Endodermal cell (in vitro differentiated cells): ENCODE measurements at regions not wholly inside any gene's neighbourhood (a gene's known extent, or its start where the extent isn't known, plus 50 kb on each side); places are given as distances from the start of the nearest gene placed in this dataset.

Experiments
- DNase-seq: peaks from one replicate; pipeline ENCODE4 v3.0.0-alpha.2; 2017
- H3K27ac ChIP-seq: 2 replicates; pipeline ENCODE4 v1.5.1; 2013; ENCODE audit warnings: mild to moderate bottlenecking, low read depth, low read length, moderate library complexity
- H3K27me3 ChIP-seq: 2 replicates; pipeline ENCODE4 v1.6.1; 2013; ENCODE audit warnings: mild to moderate bottlenecking, low read length, moderate library complexity; ENCODE audit not compliant: insufficient read depth, control insufficient read depth, poor library complexity, severe bottlenecking
- H3K36me3 ChIP-seq: 2 replicates; pipeline ENCODE4 v1.7.0; 2013; ENCODE audit warnings: mild to moderate bottlenecking, low read length, moderate library complexity; ENCODE audit not compliant: control insufficient read depth, insufficient read depth
- H3K4me1 ChIP-seq: one replicate; pipeline ENCODE4 v1.7.0; 2013; ENCODE audit warnings: low read length; ENCODE audit not compliant: control insufficient read depth, insufficient read depth
- H3K4me3 ChIP-seq: 2 replicates; pipeline ENCODE4 v1.5.1; 2013; ENCODE audit warnings: mild to moderate bottlenecking, low read length, moderate library complexity
- H3K9ac ChIP-seq: 2 replicates; pipeline ENCODE4 v1.6.1; 2013; ENCODE audit warnings: mild to moderate bottlenecking, low read length, moderate library complexity; ENCODE audit not compliant: poor library complexity, severe bottlenecking; ENCODE audit errors: extremely low read depth
- H3K9me3 ChIP-seq: 2 replicates; pipeline ENCODE4 v1.6.1; 2013; ENCODE audit warnings: mild to moderate bottlenecking, low read length, moderate library complexity; ENCODE audit not compliant: control insufficient read depth
- H3K27ac Mint-ChIP-seq: 2 replicates; pipeline ENCODE4 v1.8.0; 2020; ENCODE audit warnings: mixed read lengths
- H3K27me3 Mint-ChIP-seq: 2 replicates; pipeline ENCODE4 v1.8.0; 2021; ENCODE audit warnings: mild to moderate bottlenecking, mixed read lengths; ENCODE audit not compliant: insufficient read depth
- H3K36me3 Mint-ChIP-seq: 2 replicates; pipeline ENCODE4 v1.8.0; 2020; ENCODE audit warnings: low read depth, mixed read lengths
- H3K4me1 Mint-ChIP-seq: 2 replicates; pipeline ENCODE4 v1.8.0; 2020; ENCODE audit warnings: mixed read lengths
- H3K4me3 Mint-ChIP-seq: 2 replicates; pipeline ENCODE4 v1.8.0; 2020; ENCODE audit warnings: mild to moderate bottlenecking, moderate library complexity, mixed read lengths
- H3K9me3 Mint-ChIP-seq: 2 replicates; pipeline ENCODE4 v1.8.0; 2020; ENCODE audit warnings: mild to moderate bottlenecking, mixed read lengths
- CTCF ChIP-seq: fragments of 200-600 bp; sonication (generic); conservative IDR thresholded peaks from 2 replicates; pipeline ENCODE4 v1.5.0; 2021; ENCODE audit warnings: antibody characterized with exemption, mild to moderate bottlenecking
- WGBS, 2 experiments: methylation state at CpG; one replicate each; pipeline versions ENCODE4 v1.1.5 to v1.1.7; 2013; ENCODE audit warnings: missing lambda C conversion rate in 2 of 2, mixed read lengths in 1 of 2; ENCODE audit not compliant: insufficient coverage in 1 of 2, insufficient read length in 1 of 2; 5-methylcytosine and 5-hydroxymethylcytosine counted together

GRCh38 chr2:12990523-12990922, 273.8 kb downstream of the TRIB2 start:
- TF ChIP-seq CTCF: peak; percentile 47
- WGBS, 2 experiments: 86% methylated on average over 1 of the region's 1 CpG; no CpG with 5 or more reads in 1 of the 2 experiments

GRCh38 chr2:12998685-12999084, 281.9 kb downstream of the TRIB2 start:
- H3K4me3 Mint-ChIP-seq: no peak overlapping the region
- 100% methylated on average over 1 of the region's 1 CpG for WGBS, 2 experiments

More at GRCh38 chr2:12990523-12990922, 273.8 kb downstream of the TRIB2 start:
- no peak overlapping the region for H3K9ac ChIP-seq
- H3K36me3 ChIP-seq: no peaks in the 10 kb centered on the region
- Mint-ChIP-seq H3K36me3 (no peaks in the 10 kb centered on the region), H3K4me3 (no peak overlapping the region), H3K9me3 (no peaks in the 10 kb centered on the region), H3K4me1 (no peaks in the 10 kb centered on the region), H3K27ac (no peak overlapping the region), H3K27me3 (peaks cover 51% of the 10 kb centered on the region)
- peaks cover 26% of the 10 kb centered on the region for H3K27me3 ChIP-seq
- no peak for DNase-seq
- H3K4me1 ChIP-seq: no peaks in the 10 kb centered on the region
- H3K27ac ChIP-seq: no peak overlapping the region
- no peak overlapping the region for H3K4me3 ChIP-seq
- H3K9me3 ChIP-seq: no peaks in the 10 kb centered on the region

GRCh38 chr2:13000664-13001363, 284.1 kb downstream of the TRIB2 start:
- 82 to 86% methylated on average over 10 to 12 of the region's 12 CpGs for WGBS, 2 experiments
- Histone ChIP-seq H3K27me3 (peaks cover 53% of the 10 kb centered on the region), H3K4me3 (no peak overlapping the region), H3K9ac (no peak overlapping the region), H3K4me1 (peaks cover 8% of the 10 kb centered on the region), H3K36me3 (no peaks in the 10 kb centered on the region), H3K9me3 (no peaks in the 10 kb centered on the region), H3K27ac (no peak overlapping the region)
- Mint-ChIP-seq H3K36me3 (no peaks in the 10 kb centered on the region), H3K27ac (no peak overlapping the region), H3K9me3 (no peaks in the 10 kb centered on the region), H3K4me3 (no peak overlapping the region), H3K4me1 (peaks cover 10% of the 10 kb centered on the region), H3K27me3 (peaks cover 26% of the 10 kb centered on the region)
- no peak for DNase-seq
- no peak for TF ChIP-seq CTCF

More at GRCh38 chr2:12998685-12999084, 281.9 kb downstream of the TRIB2 start:
- Mint-ChIP-seq H3K27me3 (peaks cover 38% of the 10 kb centered on the region), H3K4me1 (peaks cover 10% of the 10 kb centered on the region), H3K9me3 (no peaks in the 10 kb centered on the region), H3K27ac (no peak overlapping the region), H3K36me3 (no peaks in the 10 kb centered on the region)
- Histone ChIP-seq H3K4me1 (peaks cover 8% of the 10 kb centered on the region), H3K9ac (no peak overlapping the region), H3K36me3 (no peaks in the 10 kb centered on the region), H3K9me3 (no peaks in the 10 kb centered on the region), H3K27ac (no peak overlapping the region), H3K27me3 (peaks cover 39% of the 10 kb centered on the region), H3K4me3 (no peak overlapping the region)
- no peak for TF ChIP-seq CTCF
- DNase-seq: no peak
